Stimulated activated CD4-positive, alpha-beta T cell treated with anti-CD3 and anti-CD28 coated beads, Interleukin-1b, Interleukin-23, amount 100 ng/mL, for 48 hours (primary cell): ENCODE measurements at regions not wholly inside any gene's neighbourhood (a gene's known extent, or its start where the extent isn't known, plus 50 kb on each side); places are given as distances from the start of the nearest gene placed in this dataset.
"Not testable (repeated sequence)": the region's sequence is repeated elsewhere in the genome, so short reads cannot be mapped to it uniquely, and the experiment has no call there.

Source experiments
- DNase-seq: peaks from one replicate; pipeline ENCODE4 v3.0.0-alpha.2; 2020

- DNase-seq: no peak
Measured at GRCh38 chr18:47669815-47670214, 260.6 kb downstream of the SMAD2 start.

DNA sequence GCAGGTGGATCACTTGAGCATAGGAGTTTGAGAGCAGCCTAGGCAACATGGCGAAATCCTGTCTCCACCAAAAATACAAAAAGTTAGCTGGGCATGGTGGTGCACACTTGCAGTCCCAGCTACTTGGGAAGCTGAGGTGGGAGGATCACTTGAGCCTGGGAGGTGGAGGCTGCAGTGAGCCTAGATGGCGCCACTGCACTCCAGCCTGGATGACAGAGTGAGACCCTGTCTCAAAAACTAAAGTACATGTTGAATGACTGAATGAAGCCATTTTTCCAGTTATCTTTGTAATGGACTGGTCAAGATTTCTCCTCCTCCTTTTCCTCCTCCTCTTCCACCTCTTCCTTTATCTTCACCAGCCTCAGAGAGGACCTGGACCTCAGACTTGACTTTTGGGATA is 272.0 kb downstream of the SMAD2 start:
- DNase-seq: no peak

- DNase-seq: no peak
Measured at GRCh38 chr18:47654988-47655387, 275.5 kb downstream of the SMAD2 start.

DNA sequence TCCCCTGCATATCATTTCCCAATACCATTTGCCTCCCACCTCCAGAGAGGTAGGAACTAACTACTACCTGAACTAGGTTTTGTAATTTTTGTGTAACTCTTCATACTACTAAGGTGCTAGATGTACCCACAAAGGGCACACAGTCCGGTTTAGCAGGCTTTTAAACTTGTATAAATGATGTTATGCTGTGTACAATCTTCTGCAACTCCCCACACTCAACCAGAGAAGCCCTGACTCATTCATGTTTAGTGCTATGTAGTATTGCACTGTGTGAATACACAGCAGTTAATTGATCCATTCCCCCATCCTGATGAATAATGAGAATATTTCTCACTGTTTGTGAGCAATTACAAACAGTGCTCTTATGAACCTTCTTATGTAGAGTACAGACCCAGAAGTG is 285.6 kb downstream of the SMAD2 start:
- no peak for DNase-seq

- not testable (repeated sequence) for DNase-seq
Measured at GRCh38 chr18:47637551-47637950, 292.9 kb downstream of the SMAD2 start.

- no peak for DNase-seq
Measured at GRCh38 chr18:47635416-47635815, 295.0 kb downstream of the SMAD2 start.

DNA sequence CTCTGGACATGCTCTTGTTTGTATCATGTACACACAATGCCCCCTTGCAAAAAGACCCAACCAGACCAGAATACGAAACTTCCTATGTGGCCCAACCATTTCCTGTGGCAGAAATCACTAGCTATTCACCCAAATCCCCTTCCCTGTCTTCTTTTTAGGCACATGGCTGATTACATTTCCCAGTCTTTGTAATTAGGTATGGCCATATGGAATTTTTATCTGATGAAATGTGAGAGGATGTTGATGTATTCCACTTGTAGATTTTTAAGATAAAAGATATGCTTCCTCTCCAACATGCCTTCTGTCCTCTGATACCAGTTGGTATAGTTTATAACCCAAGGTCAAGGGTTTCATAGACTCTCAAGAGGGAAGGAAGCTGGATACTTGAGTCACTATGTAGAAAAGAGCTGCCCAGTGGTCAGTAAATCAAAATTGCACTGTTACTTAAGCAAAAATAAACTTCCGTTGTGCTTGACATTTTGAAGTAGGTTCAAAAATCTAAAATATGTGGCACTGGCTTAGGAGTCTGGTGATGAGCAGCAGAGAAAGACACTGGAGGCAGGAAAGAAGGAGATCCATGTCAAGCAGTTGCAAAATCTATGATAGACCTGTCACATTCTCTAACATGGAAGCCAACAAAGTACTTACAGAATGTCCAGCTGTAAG is 297.4 kb downstream of the SMAD2 start:
- no peak for DNase-seq

DNA sequence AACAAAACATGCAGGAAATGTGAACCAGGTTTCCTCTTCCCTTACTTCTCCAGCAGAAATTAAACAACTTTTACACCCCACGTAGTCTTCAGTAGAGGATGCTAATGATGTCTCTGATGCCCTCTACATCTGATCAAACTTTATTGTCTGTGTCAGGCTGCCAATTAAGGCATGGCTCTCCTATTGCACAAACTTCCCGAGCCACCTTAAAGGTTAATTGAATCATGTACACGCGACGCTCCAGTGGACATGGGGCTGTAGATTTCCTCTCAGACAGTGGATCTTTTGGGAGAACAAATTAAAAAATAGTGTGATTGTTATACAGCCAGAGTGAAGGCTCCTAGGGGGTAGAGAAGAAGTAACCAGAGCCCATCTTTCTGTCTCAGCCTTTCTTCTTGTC is 301.6 kb downstream of the SMAD2 start:
- DNase-seq: no peak

GRCh38 chr18:47628240-47628781 is 302.1 kb downstream of the SMAD2 start:
- DNase-seq: no peak

GRCh38 chr18:47627030-47627429 is 303.4 kb downstream of the SMAD2 start:
- DNase-seq: no peak

DNA sequence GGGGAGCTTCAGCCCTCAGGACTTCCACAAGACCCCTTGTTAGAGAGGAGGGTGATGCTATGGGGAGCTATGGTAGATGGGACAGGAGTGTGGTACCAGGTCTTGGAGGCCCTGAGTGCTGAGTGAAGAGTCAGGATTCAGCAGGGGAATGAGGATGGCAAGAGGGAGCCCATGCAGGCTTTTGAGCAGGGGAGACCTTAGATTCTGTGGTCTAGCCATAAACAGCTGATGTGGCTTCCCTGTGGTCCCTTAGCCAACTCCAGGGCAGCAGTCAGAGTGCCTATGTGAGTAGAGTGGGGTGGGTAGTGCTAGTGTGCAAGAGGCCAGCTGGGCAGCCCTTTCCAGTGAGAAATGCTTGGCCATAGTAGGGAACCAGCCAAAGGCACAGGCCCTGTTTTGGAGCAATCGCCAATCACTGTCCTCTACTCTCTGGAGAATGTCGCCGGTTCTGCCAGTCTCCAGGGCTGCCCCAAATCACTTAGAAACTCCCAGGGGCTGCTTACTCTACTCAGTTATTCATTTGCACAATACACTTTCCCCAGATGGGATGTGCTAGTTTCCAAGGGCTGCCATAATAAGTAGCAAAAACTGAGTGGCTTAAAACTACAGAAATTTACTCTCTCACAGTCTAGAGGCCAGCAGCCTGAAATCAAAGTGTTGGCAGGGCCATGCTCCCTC is 310.5 kb downstream of the SMAD2 start:
- DNase-seq: no peak

DNA sequence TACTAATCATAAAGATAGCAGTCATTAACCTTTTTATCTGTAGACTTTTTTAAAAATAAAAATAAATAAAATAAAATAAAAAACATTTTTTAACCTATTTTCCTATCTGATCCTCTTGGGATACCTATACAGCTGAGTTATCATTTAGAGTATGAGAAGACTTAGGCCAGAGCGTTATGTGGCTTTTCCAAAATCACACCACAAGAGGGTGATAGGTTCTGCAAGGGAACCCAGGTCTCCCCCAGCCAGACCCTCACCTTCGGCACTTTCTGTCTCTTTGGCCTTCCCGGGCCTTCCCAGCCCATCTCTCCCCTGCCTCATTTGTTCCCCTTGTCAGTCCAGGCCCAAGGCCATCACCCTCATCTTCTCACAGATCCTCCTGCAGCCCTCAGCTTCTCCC is 311.7 kb downstream of the SMAD2 start:
- DNase-seq: no peak

DNA sequence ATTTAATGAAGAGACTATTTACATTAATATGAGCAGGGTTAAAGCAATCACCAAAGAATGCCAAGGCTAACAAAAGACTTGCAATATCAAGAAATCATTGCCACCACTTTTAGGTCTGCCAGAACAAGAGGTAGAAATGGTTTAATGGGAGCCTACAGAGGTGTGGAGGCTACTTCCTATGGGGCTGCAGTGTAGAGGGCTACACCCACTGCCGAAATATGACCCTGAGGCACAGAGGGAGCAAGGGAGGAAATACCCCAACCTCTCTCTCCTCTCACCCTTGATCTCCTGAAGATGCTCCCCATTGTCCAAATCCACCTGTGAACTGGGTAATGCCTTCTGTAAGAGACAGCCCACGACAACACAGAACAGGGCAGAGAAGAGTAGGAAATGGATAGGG is 315.4 kb downstream of the SMAD2 start:
- DNase-seq: no peak

- no peak for DNase-seq
Measured at GRCh38 chr18:47613929-47614328, 316.5 kb downstream of the SMAD2 start.

DNA sequence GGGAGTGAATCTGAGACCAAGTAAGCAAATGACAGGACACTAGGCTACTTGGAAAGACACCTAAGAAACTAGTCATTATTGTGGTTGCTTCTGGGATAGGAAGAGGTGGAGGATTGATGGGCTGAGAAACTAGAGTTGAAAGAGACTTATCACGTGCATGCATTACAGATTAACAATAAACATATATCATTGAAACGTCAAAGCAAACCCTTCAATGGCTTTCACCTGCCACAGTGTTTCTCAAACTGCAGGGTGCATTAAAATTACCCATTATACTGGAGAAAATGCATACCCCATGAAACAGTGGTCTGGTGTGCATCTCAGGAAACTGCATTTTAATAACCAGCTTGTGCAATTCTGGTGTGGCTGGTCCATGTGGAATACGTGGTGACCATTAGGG is 318.8 kb downstream of the SMAD2 start:
- DNase-seq: no peak

GRCh38 chr18:47606526-47606925 is 323.9 kb downstream of the SMAD2 start:
- no peak for DNase-seq

- no peak for DNase-seq
Measured at GRCh38 chr18:47605093-47605492, 325.4 kb downstream of the SMAD2 start.

DNA sequence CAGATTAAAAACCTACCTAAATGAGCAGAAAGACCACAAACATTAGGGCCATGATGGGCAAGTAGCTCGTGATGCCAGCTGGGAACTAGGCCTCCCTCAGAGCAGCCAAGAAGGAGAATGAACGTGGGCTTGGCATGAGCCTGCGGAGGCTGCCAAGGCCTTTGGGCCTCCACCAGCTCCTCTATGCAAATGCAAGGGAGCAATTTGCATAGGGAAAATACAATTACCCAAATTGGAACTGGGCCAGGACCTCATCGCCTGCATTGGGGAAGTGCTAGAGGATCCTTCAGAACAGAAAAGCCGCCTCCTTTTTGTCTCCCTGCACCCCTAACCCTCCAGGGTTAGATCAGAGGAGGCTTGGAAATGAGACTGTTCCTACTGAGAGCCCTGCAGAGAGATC is 326.4 kb downstream of the SMAD2 start:
- no peak for DNase-seq

- DNase-seq: no peak
Measured at GRCh38 chr18:47603158-47603557, 327.3 kb downstream of the SMAD2 start.

- DNase-seq: no peak
Measured at GRCh38 chr18:47602273-47602897, 328.1 kb downstream of the SMAD2 start.

DNA sequence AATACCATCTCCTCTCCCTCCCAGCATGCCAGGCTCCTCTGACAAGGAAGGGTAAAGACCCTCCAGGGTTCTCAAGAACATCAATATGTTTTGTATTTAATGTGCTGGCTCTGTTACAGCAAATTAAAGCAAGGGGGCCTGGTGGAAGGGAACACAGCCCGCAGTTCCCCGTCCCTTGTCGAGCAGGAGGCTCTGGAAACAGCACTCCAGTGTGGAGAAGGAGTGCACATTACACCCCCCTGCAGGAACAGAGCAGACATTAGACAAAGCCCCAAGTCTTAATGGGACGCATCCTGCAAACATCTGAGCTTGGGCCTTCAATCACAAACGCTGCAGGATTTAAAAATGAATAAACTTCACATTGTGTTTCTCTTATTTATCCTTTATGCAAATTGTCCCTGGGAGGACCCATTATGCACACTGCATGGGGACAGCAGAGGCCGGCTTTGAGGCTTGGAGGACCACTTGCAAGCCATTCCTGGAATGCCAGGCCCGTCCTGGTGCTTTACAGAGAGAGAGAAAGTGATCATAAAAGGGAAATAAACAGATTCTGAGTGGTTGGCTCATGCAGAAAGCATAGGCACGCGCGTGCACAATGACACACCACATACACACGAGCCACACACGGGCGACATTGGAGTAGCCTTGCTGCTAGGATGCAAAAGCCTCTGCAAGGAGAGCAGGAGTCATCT is 328.7 kb downstream of the SMAD2 start:
- no peak for DNase-seq

DNA sequence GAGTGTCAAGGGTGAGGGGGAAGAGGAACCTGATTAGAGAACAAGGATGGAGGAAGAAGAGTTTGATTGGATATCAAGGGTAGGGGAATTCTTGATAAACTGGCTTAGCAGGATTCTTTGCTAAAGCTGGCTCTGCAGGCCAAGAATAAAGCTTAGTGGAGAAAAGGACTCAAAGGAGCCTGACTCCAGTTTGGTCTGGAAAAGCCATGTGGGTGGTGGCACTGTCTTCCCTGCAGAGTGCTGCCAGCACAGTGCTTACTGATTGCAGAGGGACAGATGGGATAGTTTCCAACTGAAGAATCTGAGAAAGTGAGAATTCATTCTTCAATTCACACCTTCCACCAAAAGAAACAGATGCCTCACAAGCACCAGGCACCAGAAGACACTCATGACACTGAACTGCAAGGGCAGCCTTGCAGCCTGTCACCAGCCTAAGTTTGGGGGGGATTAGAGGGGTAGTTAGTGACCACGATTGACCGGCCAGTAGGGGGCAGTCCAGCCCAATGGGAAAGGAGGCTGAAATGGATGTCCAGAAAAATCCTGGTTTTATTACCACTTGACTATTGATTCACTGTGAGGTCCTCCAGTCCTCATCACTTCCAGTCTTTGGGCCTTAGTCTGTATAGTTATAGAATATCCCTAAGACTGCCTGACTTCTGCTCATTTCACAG is 334.5 kb downstream of the SMAD2 start:
- no peak for DNase-seq

DNA sequence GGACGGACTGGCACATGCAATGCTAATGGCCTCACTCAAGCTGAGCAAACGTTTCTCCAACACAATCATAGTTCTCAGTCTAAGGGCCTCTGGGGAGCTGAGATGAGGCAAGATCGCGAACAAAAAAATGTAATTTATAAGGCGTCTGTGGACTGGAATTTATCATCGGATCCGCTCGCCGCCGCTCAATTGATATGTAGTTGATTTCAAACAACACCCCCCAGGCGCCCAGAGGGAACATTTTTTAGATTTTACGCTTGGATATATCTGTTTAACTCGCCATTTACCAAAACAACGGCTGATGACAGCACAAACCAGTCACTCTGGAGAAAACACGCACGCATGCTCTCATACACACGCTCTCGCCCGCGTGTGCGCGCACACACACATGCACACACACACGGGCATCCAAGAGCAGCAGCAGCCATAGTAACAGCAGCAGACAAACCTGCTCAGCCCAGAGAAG is 335.8 kb downstream of the SMAD2 start:
- no peak for DNase-seq
